Adrenal gland (tissue), 9 donors: ENCODE measurements at regions not wholly inside any gene's neighbourhood (a gene's known extent, or its start where the extent isn't known, plus 50 kb on each side); places are given as distances from the start of the nearest gene placed in this dataset.

ENCODE experiments used
- DNase-seq, 7 donors: peaks; one replicate each; pipeline ENCODE4 v3.0.0-alpha.2; 2019 to 2020
- H3K27ac ChIP-seq, 5 donors: fragments of 200-600 bp; sonication (generic) in 4 of 5; 1 replicate in 3 of 5; 2 replicates in 2 of 5; pipeline versions ENCODE4 v1.5.1 to v1.8.0; 2016 to 2020; ENCODE audit warnings: mild to moderate bottlenecking in 1 of 5
- H3K27me3 ChIP-seq: fragments of 200-600 bp; 2 replicates; pipeline ENCODE4 v1.8.0; 2021
- H3K36me3 ChIP-seq, 2 donors: fragments of 200-600 bp; replicated peaks in 1 of 2; 1 replicate in 1 of 2; 2 replicates in 1 of 2; pipeline versions ENCODE4 v1.5.1 to v1.8.0; 2018 to 2022
- H3K4me1 ChIP-seq, 2 donors: fragments of 200-600 bp; replicated peaks in 1 of 2; 1 replicate in 1 of 2; 2 replicates in 1 of 2; pipeline versions ENCODE4 v1.5.1 to v1.8.0; 2018 to 2021
- H3K4me3 ChIP-seq, 4 donors: fragments of 200-600 bp; sonication (generic) in 3 of 4; one replicate each; pipeline ENCODE4 v1.5.1; 2016 to 2018
- H3K9me3 ChIP-seq, 3 donors: fragments of 200-600 bp; sonication (generic) in 1 of 3; replicated peaks in 1 of 3; 1 replicate in 2 of 3; 2 replicates in 1 of 3; pipeline versions ENCODE4 v1.5.1 to v1.8.0; 2016 to 2021
- POLR2A ChIP-seq, 2 donors: fragments of 450-650 bp; IDR thresholded peaks; one replicate each; pipeline ENCODE4 v1.6.1; 2017; ENCODE audit warnings: antibody characterized with exemption in 2 of 2, mild to moderate bottlenecking in 2 of 2, moderate library complexity in 1 of 2
- WGBS, 4 donors: extraction: QIAGEN DNeasy Blood & Tissue Kit in 2 of 4; methylation state at CpG; one replicate each; pipeline versions ENCODE4 v1.1.5 to v1.1.7; 2013 to 2017; 5-methylcytosine and 5-hydroxymethylcytosine counted together
- intact Hi-C, 2 donors: fragments of 100-400 bp; cut with DNase I; formaldehyde crosslinking; loops; one replicate each; pipeline versions ENCODE4 v1.14.1 to v1.15.0; 2022 to 2023
- TF ChIP-seq, protein P1 (sequence below), 6 experiments: fragments of 450-650 bp in 4 of 6; fragments of 200-600 bp in 2 of 6; sonication (generic) in 1 of 6; IDR thresholded peaks; 1 replicate in 5 of 6; 2 replicates in 1 of 6; pipeline versions ENCODE4 v1.5.1 to v1.8.0; 2016 to 2021; ENCODE audit warnings: antibody characterized with exemption in 6 of 6, mild to moderate bottlenecking in 2 of 6, moderate library complexity in 1 of 6
- donor health status: healthy with polysubstance abuse.
- donor health status: Bipolar disorder and iron deficiency.
- donor health status: DM: yes; HTN: yes; CAD: no.
- donor health status: DM: no; HTN: no; CAD: no.
- donor health status: DM: no; HTN: no; CAD: no.

DNA sequence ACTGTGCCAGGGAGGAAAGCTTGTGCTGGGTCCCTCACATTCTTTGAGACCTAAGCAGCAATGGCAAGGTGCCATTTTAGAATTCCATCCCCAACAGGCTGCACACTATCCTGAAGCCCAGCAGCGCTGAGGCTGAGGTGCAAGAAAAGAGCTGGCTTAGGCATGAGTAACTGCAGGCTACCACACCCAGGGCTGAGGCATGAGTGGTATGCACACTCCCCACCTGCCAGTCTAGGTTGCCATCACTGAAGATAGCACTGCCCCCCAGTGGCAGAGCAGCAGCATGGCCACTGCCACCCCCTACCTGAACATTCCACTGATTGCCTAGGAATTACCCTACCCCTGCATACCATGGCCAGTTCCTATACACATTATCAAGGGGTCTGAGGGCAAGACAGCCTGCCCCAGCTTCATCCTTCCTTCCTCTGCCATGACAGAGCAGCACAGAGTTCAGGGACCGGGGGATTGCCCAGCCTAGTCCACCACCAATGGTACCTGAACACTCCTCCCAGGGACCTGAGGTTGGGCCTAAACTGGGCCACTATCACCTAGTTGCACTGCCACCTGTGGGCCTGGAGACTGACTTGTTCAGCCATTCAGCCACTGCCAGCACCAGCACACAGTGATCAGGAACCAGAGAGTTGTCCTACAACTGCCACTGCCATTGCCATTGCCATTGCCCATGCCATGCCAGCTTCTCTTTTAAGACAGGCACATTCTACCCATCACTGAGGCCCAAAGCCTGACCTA is 129.8 kb downstream of the SATB1 start:
- Histone ChIP-seq H3K9me3 (peaks cover 0 to 8% (median 0%) of the 10 kb centered on the region in 3 donors), H3K4me3 (no peak overlapping the region), H3K27ac (no peak overlapping the region), H3K4me1 (no peaks in the 10 kb centered on the region), H3K36me3 (no peaks in the 10 kb centered on the region), H3K27me3 (no peaks in the 10 kb centered on the region)
- TF ChIP-seq, protein P1, sequence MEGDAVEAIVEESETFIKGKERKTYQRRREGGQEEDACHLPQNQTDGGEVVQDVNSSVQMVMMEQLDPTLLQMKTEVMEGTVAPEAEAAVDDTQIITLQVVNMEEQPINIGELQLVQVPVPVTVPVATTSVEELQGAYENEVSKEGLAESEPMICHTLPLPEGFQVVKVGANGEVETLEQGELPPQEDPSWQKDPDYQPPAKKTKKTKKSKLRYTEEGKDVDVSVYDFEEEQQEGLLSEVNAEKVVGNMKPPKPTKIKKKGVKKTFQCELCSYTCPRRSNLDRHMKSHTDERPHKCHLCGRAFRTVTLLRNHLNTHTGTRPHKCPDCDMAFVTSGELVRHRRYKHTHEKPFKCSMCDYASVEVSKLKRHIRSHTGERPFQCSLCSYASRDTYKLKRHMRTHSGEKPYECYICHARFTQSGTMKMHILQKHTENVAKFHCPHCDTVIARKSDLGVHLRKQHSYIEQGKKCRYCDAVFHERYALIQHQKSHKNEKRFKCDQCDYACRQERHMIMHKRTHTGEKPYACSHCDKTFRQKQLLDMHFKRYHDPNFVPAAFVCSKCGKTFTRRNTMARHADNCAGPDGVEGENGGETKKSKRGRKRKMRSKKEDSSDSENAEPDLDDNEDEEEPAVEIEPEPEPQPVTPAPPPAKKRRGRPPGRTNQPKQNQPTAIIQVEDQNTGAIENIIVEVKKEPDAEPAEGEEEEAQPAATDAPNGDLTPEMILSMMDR (IDR thresholded peaks at IDR 0.05) = peak in 1 of 6 experiments; percentile 9
- TF ChIP-seq POLR2A (IDR thresholded peaks at IDR 0.05) = no peak
- no peak for DNase-seq
- WGBS, 4 donors = 52 to 86% (median 79%) methylated on average over 1 to 2 of the region's 2 CpGs
- intact Hi-C loops = no loop called here

DNA sequence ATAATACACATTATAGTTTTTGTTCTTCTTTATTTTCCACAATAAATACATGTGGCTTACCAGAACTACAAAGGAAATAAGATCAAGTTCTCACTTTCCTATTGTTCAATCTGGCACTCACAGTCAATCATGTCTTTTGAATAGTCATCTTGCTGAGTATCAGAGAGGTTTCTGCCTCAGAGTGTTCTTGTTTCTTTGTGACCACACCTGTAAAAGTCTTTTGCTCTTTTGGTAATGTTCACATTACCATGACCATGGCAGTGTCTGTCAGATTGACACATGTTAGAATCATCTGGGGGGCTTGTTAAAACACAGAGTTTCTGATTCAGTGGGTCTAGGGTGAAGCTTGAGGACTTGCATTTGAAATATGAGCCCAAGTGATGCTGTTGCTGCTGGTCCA is 135.0 kb downstream of the SATB1 start:
- intact Hi-C loops = no loop called here
- no peak for DNase-seq
- H3K4me3 ChIP-seq = no peak overlapping the region
- TF ChIP-seq POLR2A (IDR thresholded peaks at IDR 0.05) = no peak
- TF ChIP-seq, protein P1 (IDR thresholded peaks at IDR 0.05) = no peak
- no peaks in the 10 kb centered on the region for H3K4me1 ChIP-seq
- H3K27me3 ChIP-seq = no peaks in the 10 kb centered on the region
- no peaks in the 10 kb centered on the region for H3K9me3 ChIP-seq
- no peak overlapping the region for H3K27ac ChIP-seq
- H3K36me3 ChIP-seq = no peaks in the 10 kb centered on the region

DNA sequence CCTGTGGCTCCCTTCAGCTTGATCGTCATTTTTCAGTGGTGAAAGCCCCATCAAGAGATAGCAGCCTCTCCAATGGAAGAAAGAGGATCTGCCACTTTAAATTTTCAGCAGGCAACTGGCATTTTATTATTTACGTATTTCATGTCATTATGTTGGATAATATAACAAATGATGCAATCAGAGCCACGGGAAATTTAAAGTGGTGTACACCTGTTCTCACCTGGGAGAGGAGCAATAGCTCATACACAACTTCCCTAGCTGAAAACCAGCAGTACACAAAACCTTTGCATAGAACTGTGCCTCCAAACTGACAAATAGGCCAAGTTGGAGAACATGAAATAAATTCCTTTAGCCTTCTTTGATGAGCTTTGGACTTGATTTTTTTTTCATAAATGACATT is 136.9 kb downstream of the SATB1 start:
- DNase-seq = no peak
- H3K4me1 ChIP-seq = no peaks in the 10 kb centered on the region
- no peaks in the 10 kb centered on the region for H3K27me3 ChIP-seq
- no peak overlapping the region for H3K27ac ChIP-seq
- intact Hi-C loops = no loop called here
- WGBS, 4 donors = 46 to 65% (median 59%) methylated on average over 3 of the region's 3 CpGs
- no peak for TF ChIP-seq POLR2A (IDR thresholded peaks at IDR 0.05)
- TF ChIP-seq, protein P1 (IDR thresholded peaks at IDR 0.05) = no peak
- no peak overlapping the region for H3K4me3 ChIP-seq
- no peaks in the 10 kb centered on the region for H3K9me3 ChIP-seq
- H3K36me3 ChIP-seq = no peaks in the 10 kb centered on the region

DNA sequence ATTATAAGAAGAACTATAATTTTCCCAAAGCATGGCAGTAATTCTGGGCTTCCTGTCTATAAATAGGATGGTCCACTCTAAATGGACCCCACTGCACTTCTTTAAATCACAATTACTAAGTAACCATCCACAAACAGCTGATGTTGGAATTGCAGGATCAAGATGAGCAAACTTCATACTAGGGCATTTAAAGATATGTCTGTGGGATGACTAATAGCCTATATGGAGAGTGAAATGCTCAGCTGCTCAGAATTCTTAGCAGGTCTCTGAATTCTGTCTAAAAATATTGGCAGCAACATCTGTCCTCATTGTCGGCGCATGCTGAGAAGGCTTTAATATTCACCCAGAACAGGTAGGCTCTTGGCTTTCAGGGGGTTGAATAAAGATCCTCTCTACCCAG is 140.4 kb downstream of the SATB1 start:
- no peak for DNase-seq
- Histone ChIP-seq H3K27ac (no peak overlapping the region), H3K4me1 (no peaks in the 10 kb centered on the region), H3K36me3 (no peaks in the 10 kb centered on the region), H3K4me3 (no peak overlapping the region), H3K9me3 (no peaks in the 10 kb centered on the region), H3K27me3 (no peaks in the 10 kb centered on the region)
- intact Hi-C loops = no loop called here
- TF ChIP-seq POLR2A (IDR thresholded peaks at IDR 0.05) = no peak
- TF ChIP-seq, protein P1 (IDR thresholded peaks at IDR 0.05) = no peak
- 86 to 100% (median 93%) methylated on average over 2 of the region's 2 CpGs for WGBS, 4 donors
